ENCODE measurements at regions not wholly inside any gene's neighbourhood (a gene's known extent, or its start where the extent isn't known, plus 50 kb on each side); places are given as distances from the start of the nearest gene placed in this dataset.
"Not testable (repeated sequence)": the region's sequence is repeated elsewhere in the genome, so short reads cannot be mapped to it uniquely, and the experiment has no call there.

- H3K27ac Mint-ChIP-seq; H3K36me3 Mint-ChIP-seq; ATAC-seq; H3K9me3 Mint-ChIP-seq; DNase-seq (ENCODE audit: low spot score in 2 of 2): not testable (repeated sequence)
These were observed 579.3 kb upstream of the CITED2 start for GRCh38 chr6:139953780-139954179.

- DNase-seq (ENCODE audit: low spot score in 2 of 2) (no peak), ATAC-seq (no peak)
- Mint-ChIP-seq H3K27ac (no peak overlapping the region), H3K36me3 (no peaks in the 10 kb centered on the region), H3K9me3 (peaks cover 7 to 9% of the 10 kb centered on the region in 2 donors)
These were observed 576.7 kb upstream of the CITED2 start for GRCh38 chr6:139951172-139951571.

- ATAC-seq: no peak
- H3K36me3 Mint-ChIP-seq: no peaks in the 10 kb centered on the region
These were observed 570.5 kb upstream of the CITED2 start for GRCh38 chr6:139944976-139945375.

DNA sequence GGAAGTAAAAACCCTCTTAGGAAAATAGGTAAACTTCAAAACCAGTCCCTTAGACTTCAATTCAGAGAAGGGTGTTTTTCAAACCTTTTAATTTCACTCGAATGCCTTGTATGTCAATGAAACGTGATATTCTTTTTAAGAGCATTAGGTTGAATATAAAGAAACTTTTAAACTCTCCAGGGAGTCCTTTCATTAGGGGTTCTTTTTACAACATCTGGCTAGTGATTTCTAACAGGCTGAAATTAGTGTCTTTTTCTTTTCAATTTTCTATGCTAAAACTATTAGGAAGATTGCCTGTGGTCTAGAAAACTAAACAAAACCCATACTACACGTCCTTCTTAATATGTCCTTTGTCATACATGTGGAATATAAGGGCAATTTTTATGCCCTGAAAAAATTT is 569.7 kb upstream of the CITED2 start:
- ATAC-seq: no peak
- Mint-ChIP-seq H3K27ac (no peak overlapping the region), H3K9me3 (peaks cover 0 to 4% of the 10 kb centered on the region in 2 donors), H3K36me3 (no peaks in the 10 kb centered on the region)
- no peak for DNase-seq (ENCODE audit: low spot score in 2 of 2)

More at GRCh38 chr6:139944976-139945375, 570.5 kb upstream of the CITED2 start:
- DNase-seq (ENCODE audit: low spot score in 2 of 2): no peak
- H3K9me3 Mint-ChIP-seq: peaks cover 2 to 4% of the 10 kb centered on the region in 2 donors
- H3K27ac Mint-ChIP-seq: no peak overlapping the region

DNA sequence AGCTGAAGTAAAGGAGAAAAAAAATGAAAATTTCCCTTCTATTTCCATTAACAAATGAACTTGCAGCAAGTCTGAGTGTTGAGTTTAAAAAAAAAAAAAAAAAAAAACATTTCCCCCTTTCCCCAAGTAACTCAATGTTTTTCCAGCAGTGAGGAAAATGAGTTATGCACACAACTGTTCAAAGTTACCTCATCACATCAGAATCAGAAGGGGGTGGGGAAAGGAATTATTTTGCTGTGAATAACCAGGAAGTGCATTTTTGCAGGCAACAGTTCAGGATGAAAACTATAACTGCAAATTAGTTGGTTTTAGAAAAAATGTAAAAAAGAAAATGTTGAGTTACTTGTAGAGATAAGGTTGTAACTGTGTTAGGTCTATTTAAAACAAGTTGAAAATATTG is 568.9 kb upstream of the CITED2 start:
- peaks cover 0 to 4% of the 10 kb centered on the region in 2 donors for H3K9me3 Mint-ChIP-seq
- no peaks in the 10 kb centered on the region for H3K36me3 Mint-ChIP-seq
- H3K27ac Mint-ChIP-seq: no peak overlapping the region
- no peak for DNase-seq (ENCODE audit: low spot score in 2 of 2)
- ATAC-seq: no peak

DNA sequence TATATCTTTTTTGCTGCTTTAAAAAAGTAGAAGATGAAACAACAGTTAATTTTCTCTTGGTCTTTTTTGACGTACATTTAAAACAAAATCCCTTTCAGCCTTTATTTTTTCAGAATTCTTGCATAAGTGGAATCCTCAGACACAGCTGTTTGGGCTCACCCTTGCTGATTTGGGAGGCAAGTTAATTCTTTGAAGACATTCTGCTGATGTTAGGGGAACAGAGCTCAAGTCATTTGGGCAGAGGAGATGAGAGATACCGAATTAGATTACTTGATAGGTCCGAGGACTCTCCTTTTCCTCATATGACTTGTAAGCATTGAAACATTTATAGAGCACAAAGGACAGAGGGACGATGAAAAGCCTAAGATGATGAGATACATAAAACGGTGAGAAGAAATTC is 567.9 kb upstream of the CITED2 start:
- H3K27ac Mint-ChIP-seq: no peak overlapping the region
- peaks cover 0 to 4% of the 10 kb centered on the region in 2 donors for H3K9me3 Mint-ChIP-seq
- no peaks in the 10 kb centered on the region for H3K36me3 Mint-ChIP-seq
- no peak for DNase-seq (ENCODE audit: low spot score in 2 of 2)
- no peak for ATAC-seq

- DNase-seq (ENCODE audit: low spot score in 2 of 2) (no peak), ATAC-seq (no peak)
- H3K9me3 Mint-ChIP-seq: peaks cover 0 to 4% of the 10 kb centered on the region in 2 donors
- no peaks in the 10 kb centered on the region for H3K36me3 Mint-ChIP-seq
- no peak overlapping the region for H3K27ac Mint-ChIP-seq
These were observed 567.4 kb upstream of the CITED2 start for GRCh38 chr6:139941826-139942225.

GRCh38 chr6:139940741-139941729 is 566.6 kb upstream of the CITED2 start:
- H3K9me3 Mint-ChIP-seq: no peaks in the 10 kb centered on the region
- ATAC-seq (no peak), DNase-seq (ENCODE audit: low spot score in 2 of 2) (no peak)
- no peaks in the 10 kb centered on the region for H3K36me3 Mint-ChIP-seq
- no peak overlapping the region for H3K27ac Mint-ChIP-seq

DNA sequence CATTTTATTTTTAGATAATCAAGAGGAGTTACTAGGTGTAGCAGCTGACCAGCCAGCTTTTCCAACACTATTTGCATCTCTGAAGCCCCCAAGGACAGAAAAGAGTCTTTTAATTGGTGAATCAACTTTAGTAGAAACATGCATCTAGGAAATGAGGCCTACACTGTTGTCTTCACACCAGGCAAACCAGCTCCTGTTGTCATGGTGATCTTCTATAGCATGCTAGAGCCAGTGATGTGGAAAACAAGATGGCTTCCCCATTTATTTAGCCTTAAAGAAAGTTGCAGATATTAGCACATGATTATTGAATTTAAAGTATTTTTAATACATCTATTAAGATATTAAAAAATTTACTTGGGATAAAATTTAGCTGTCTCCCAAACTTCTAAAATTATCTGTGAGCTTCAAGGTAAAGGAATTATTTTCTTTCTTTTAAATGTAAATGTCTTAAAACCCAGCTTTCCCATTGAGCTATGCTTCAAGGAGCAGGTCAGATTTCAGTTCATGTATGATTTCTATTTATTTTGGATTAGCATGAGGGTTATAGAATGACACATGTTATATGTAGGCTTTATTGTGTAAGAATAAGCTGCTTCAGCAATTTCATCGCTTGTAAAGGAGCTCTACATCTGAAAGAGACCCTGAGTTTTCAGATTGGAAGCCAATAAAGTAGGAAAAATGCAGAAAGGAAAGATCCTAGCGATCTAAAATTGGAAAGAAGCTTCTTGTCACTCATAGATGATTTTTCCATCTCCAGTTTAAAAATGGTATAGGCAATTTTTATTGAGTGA is 564.9 kb upstream of the CITED2 start:
- Mint-ChIP-seq H3K36me3 (no peaks in the 10 kb centered on the region), H3K27ac (no peak overlapping the region), H3K9me3 (no peaks in the 10 kb centered on the region)
- DNase-seq (ENCODE audit: low spot score in 2 of 2): no peak
- no peak for ATAC-seq

DNA sequence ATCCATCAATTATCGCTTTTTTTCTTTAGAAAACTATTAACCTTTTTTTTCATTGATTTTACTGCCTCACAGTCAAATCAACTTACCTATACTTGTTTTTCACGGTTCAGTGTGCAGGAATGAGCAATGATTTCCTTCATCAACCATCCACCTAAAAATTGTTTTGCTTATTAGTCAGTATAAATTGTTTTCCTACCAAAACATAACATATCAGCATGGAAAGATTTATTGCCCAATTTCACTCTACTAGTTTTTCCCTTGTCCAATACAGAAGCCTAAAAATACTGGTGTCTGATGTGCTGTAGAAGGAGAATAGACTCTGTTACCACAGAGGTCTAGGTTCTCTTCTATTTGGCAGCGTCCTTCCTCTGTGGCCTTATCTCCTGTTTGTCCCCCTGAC is 558.2 kb upstream of the CITED2 start:
- ATAC-seq (no peak), DNase-seq (ENCODE audit: low spot score in 2 of 2) (no peak)
- H3K36me3 Mint-ChIP-seq: no peaks in the 10 kb centered on the region
- no peak overlapping the region for H3K27ac Mint-ChIP-seq
- no peaks in the 10 kb centered on the region for H3K9me3 Mint-ChIP-seq

DNA sequence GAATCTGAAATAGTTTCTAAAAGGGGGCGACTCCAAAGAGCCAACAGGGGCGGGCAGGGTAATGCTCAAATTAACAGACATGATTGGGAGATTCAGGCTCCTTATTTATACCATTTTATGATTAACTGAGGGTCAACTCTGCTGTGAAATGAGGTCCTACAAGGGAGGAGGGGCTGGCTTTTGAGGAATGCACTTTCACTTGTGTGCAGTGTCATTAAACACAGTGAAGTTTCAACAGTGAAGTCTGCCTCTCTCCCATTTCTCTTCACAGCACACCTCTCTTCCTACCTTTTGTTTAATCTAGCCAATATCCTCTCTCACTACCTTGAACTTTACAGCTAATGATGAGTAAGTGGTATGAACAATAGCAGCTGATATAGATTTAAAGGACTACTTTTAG is 557.3 kb upstream of the CITED2 start:
- no peak for DNase-seq (ENCODE audit: low spot score in 2 of 2)
- ATAC-seq: no peak
- no peaks in the 10 kb centered on the region for H3K36me3 Mint-ChIP-seq

GRCh38 chr6:139927742-139928305 is 553.4 kb upstream of the CITED2 start:
- no peak for ATAC-seq

More for the DNA sequence above, 557.3 kb upstream of the CITED2 start:
- H3K27ac Mint-ChIP-seq: no peak overlapping the region
- no peaks in the 10 kb centered on the region for H3K9me3 Mint-ChIP-seq

DNA sequence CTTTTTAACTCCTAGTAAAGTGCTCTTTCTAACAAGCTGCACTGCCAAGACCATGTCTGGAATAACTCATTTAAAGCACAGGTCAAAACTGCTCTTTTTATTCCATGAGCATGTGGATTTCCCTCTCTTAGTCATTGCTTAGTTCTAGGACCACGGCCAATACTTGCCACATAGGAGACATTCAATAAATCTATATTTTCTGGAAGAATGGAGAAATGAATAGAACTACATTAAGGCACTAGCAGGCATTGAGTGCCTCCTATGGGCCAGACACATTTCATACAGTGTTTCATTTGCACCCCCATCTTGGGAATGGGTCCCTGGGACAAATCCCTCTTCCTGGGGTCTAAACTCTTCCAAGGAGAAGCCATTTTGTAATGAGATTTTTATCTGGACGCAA is 552.8 kb upstream of the CITED2 start:
- Mint-ChIP-seq H3K27ac (no peak overlapping the region), H3K36me3 (no peaks in the 10 kb centered on the region), H3K9me3 (no peaks in the 10 kb centered on the region)
- ATAC-seq (no peak), DNase-seq (ENCODE audit: low spot score in 2 of 2) (no peak)

More at GRCh38 chr6:139927742-139928305, 553.4 kb upstream of the CITED2 start:
- H3K27ac Mint-ChIP-seq: no peak overlapping the region
- no peaks in the 10 kb centered on the region for H3K9me3 Mint-ChIP-seq
- H3K36me3 Mint-ChIP-seq: no peaks in the 10 kb centered on the region
- DNase-seq (ENCODE audit: low spot score in 2 of 2): no peak

DNA sequence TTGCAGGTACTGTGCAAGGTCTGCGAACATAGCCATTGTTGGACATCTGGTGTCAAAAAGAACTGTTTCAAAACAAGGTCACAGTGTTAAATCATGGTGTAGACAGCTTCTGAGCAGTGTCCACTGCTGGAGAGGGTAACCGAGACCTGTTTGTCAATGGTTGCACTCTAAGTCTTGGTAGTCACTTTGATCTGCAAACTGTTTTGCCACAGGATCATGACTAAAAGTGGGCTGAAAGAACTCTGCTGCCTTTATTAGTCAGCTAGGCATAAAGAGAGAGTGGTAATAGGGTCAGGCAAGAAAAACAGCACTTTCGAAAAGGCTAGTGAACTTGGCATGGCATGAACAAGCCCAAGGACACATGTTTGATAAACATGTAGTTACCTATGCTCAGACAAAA is 552.3 kb upstream of the CITED2 start:
- peak in 1 of 2 donors; percentile 30 for ATAC-seq
- Mint-ChIP-seq H3K27ac (no peak overlapping the region), H3K9me3 (no peaks in the 10 kb centered on the region), H3K36me3 (no peaks in the 10 kb centered on the region)
- no peak for DNase-seq (ENCODE audit: low spot score in 2 of 2)

DNA sequence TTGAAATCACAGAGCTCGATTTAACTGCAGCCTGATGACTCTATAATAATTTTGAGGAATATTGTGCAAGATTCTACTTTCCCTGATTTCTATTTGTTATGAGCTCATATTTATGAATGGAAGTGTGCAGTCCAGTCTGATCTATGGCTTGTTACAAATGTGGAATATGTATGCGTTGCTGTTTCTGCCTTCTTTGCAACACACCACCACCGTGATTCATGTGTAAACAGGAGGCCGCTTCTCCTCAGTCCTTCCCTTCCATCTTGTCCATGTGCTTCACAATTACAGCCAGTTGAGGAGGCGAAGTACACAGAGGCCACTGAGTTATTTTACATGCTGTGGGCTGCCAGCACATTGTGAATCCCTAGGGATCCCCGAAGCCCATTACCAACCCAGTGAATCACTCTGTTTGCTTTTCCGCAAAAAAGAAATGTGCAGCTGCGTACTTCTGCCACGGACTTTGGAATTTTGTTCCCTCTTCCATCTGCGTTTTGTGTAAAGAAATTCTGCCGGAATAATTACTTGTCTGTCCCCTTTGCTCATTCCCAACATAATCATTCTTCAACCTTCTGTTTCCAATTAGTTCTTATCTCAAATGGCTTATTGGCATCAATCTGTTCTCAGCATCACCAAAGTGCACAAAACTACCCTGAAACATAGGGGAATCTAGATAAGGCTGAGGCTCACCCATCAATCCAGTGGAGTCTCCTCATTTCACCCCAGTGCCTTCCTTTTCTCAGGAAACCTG is 551.6 kb upstream of the CITED2 start:
- no peaks in the 10 kb centered on the region for H3K9me3 Mint-ChIP-seq

GRCh38 chr6:139923964-139924475 is 549.6 kb upstream of the CITED2 start:
- ATAC-seq: no peak
- Mint-ChIP-seq H3K36me3 (no peaks in the 10 kb centered on the region), H3K27ac (no peak overlapping the region)

More for the DNA sequence above, 551.6 kb upstream of the CITED2 start:
- Mint-ChIP-seq H3K27ac (no peak overlapping the region), H3K36me3 (no peaks in the 10 kb centered on the region)
- no peak for ATAC-seq
- no peak for DNase-seq (ENCODE audit: low spot score in 2 of 2)

More at GRCh38 chr6:139923964-139924475, 549.6 kb upstream of the CITED2 start:
- DNase-seq (ENCODE audit: low spot score in 2 of 2): no peak
- no peaks in the 10 kb centered on the region for H3K9me3 Mint-ChIP-seq

All from activated naive CD4-positive, alpha-beta T cell treated with anti-CD3 and anti-CD28 coated beads, Interleukin-2, amount 50 U/mL, for 72 hours (primary cell).